ENCODE measurements at regions not wholly inside any gene's neighbourhood (a gene's known extent, or its start where the extent isn't known, plus 50 kb on each side); places are given as distances from the start of the nearest gene placed in this dataset.

GRCh38 chr2:188024811-188025210, 266.9 kb upstream of the GULP1 start:
- Histone ChIP-seq H3K4me1 (ENCODE audit: control insufficient read depth in 1 of 2, insufficient read depth in 2 of 2, low read length in 2 of 2) (no peaks in the 10 kb centered on the region), H3K9ac (ENCODE audit: insufficient read depth, low read length, poor library complexity, severe bottlenecking) (no peak overlapping the region), H3K79me2 (ENCODE audit: insufficient read depth, low read length) (no peaks in the 10 kb centered on the region), H3K4me3 (replicated peaks in 1 of 3; ENCODE audit: low read depth in 2 of 3, low read length in 3 of 3) (no peak overlapping the region), H3K9me3 (replicated peaks in 1 of 2; ENCODE audit: control insufficient read depth in 1 of 2, insufficient read depth in 1 of 2, low read length in 2 of 2) (peaks cover 4 to 7% of the 10 kb centered on the region in 2 donors), H2AFZ (ENCODE audit: insufficient read depth, low read depth, low read length, poor library complexity, severe bottlenecking) (no peak overlapping the region), H4K20me1 (ENCODE audit: insufficient read depth, low read length) (no peaks in the 10 kb centered on the region), H3K4me2 (replicated peaks; ENCODE audit: extremely low read depth, low read length, poor library complexity, severe bottlenecking) (no peak overlapping the region), H3K36me3 (replicated peaks in 1 of 2; ENCODE audit: control insufficient read depth in 1 of 2, insufficient read depth in 2 of 2, low read length in 2 of 2) (no peaks in the 10 kb centered on the region), H3K27me3 (ENCODE audit: control insufficient read depth in 2 of 2, insufficient read depth in 2 of 2, low read length in 2 of 2) (no peaks in the 10 kb centered on the region), H3K27ac (ENCODE audit: low read depth in 1 of 2, low read length in 2 of 2) (no peak overlapping the region)
- Mint-ChIP-seq H3K4me1 (no peaks in the 10 kb centered on the region), H3K27ac (no peak overlapping the region), H3K4me3 (no peak overlapping the region), H3K9me3 (peaks cover 0 to 12% (median 6%) of the 10 kb centered on the region in 7 donors), H3K27me3 (ENCODE audit: low read depth in 3 of 3) (no peaks in the 10 kb centered on the region), H3K36me3 (no peaks in the 10 kb centered on the region)
- intact Hi-C loops (cut with micrococcal nuclease) = no loop called here
- DNase-seq = no peak
- no CpG with 5 or more reads among the region's 1 CpG for whole genome bisulfite sequencing (ENCODE audit: insufficient coverage)
- no peak for TF ChIP-seq CTCF (IDR thresholded peaks at IDR 0.05)

- no peaks in the 10 kb centered on the region for H4K20me1 ChIP-seq (ENCODE audit: insufficient read depth, low read length)
- WGBS (ENCODE audit: insufficient coverage) = 97% methylated on average over 3 of the region's 4 CpGs
- DNase-seq = no peak
These were observed 262.9 kb upstream of the GULP1 start for GRCh38 chr2:188028739-188029138.

More at GRCh38 chr2:188028739-188029138, 262.9 kb upstream of the GULP1 start:
- Histone ChIP-seq H3K4me3 (replicated peaks in 1 of 3; ENCODE audit: low read depth in 2 of 3, low read length in 3 of 3) (no peak overlapping the region), H3K9me3 (replicated peaks in 1 of 2; ENCODE audit: control insufficient read depth in 1 of 2, insufficient read depth in 1 of 2, low read length in 2 of 2) (no peaks in the 10 kb centered on the region), H3K36me3 (replicated peaks in 1 of 2; ENCODE audit: control insufficient read depth in 1 of 2, insufficient read depth in 2 of 2, low read length in 2 of 2) (no peaks in the 10 kb centered on the region), H3K27ac (ENCODE audit: low read depth in 1 of 2, low read length in 2 of 2) (no peak overlapping the region), H2AFZ (ENCODE audit: insufficient read depth, low read depth, low read length, poor library complexity, severe bottlenecking) (no peak overlapping the region), H3K9ac (ENCODE audit: insufficient read depth, low read length, poor library complexity, severe bottlenecking) (no peak overlapping the region), H3K4me1 (ENCODE audit: control insufficient read depth in 1 of 2, insufficient read depth in 2 of 2, low read length in 2 of 2) (no peaks in the 10 kb centered on the region), H3K4me2 (replicated peaks; ENCODE audit: extremely low read depth, low read length, poor library complexity, severe bottlenecking) (no peak overlapping the region), H3K27me3 (ENCODE audit: control insufficient read depth in 2 of 2, insufficient read depth in 2 of 2, low read length in 2 of 2) (no peaks in the 10 kb centered on the region), H3K79me2 (ENCODE audit: insufficient read depth, low read length) (no peaks in the 10 kb centered on the region)
- Mint-ChIP-seq H3K4me1 (no peaks in the 10 kb centered on the region), H3K9me3 (peaks cover 0 to 7% (median 5%) of the 10 kb centered on the region in 7 donors), H3K27me3 (ENCODE audit: low read depth in 3 of 3) (no peaks in the 10 kb centered on the region), H3K4me3 (no peak overlapping the region), H3K27ac (no peak overlapping the region), H3K36me3 (no peaks in the 10 kb centered on the region)
- intact Hi-C loops (cut with micrococcal nuclease) = no loop called here
- no peak for TF ChIP-seq CTCF (IDR thresholded peaks at IDR 0.05)

All from CD14-positive monocyte (primary cell).